ENCODE measurements at regions not wholly inside any gene's neighbourhood (a gene's known extent, or its start where the extent isn't known, plus 50 kb on each side); places are given as distances from the start of the nearest gene placed in this dataset.

DNA sequence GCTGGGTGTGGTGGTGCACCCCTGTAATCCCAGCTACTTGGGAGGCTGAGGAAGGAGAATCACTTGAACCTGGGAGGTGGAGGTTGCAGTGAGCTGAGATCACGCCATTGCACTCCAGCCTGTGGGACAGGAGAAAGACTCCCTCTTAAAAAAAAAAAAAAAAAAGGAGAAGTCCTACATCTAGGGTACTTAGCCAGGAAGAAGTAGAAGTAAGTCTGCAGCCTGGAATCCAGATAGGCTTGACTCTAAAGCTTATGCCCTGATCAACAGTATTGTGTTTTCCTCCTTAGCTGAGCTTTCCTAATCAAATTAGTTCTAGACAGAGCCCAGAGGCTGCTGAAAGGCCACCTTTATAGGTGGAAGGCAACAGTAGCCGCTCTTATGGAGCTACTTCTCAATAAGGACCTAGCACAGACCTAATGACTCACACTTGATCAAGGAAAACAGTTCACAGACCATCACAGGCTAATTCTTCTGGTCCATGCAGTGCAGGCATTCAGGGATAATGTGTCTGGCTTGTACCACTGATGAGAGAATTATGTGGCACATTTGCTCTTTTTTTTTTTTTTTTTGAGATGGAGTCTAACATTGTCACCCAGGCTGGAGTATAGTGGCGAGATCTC is 105.5 kb upstream of the KLF4 start:
- Histone ChIP-seq H3K9me2 (ENCODE audit: insufficient read depth) (no peaks in the 10 kb centered on the region), H3K79me2 (replicated peaks; ENCODE audit: insufficient read depth) (no peaks in the 10 kb centered on the region), H3K4me1 (ENCODE audit: insufficient read depth) (no peaks in the 10 kb centered on the region), H3K4me2 (no peak overlapping the region), H3F3A (replicated peaks; ENCODE audit: low read depth) (no peaks in the 10 kb centered on the region), H3K4me3 (no peak overlapping the region), H2AFZ (no peak overlapping the region), H3K36me3 (ENCODE audit: insufficient read depth) (no peaks in the 10 kb centered on the region), H3K27ac (ENCODE audit: low read depth) (no peak overlapping the region), H3K27me3 (ENCODE audit: insufficient read depth) (no peaks in the 10 kb centered on the region), H4K20me1 (replicated peaks; ENCODE audit: insufficient read depth) (no peaks in the 10 kb centered on the region)
- no peak for TF ChIP-seq STAT1 (IDR thresholded peaks at IDR 0.05; ENCODE audit: unreplicated experiment)
- TF ChIP-seq POLR2AphosphoS5 (IDR thresholded peaks at IDR 0.05; ENCODE audit: low read depth), result no peak
- TF ChIP-seq ZNF114 (CRISPR knock-in tag; IDR thresholded peaks at IDR 0.05), result no peak
- TF ChIP-seq ETS1 (IDR thresholded peaks at IDR 0.05), result no peak
- no peak for TF ChIP-seq NANOG (IDR thresholded peaks at IDR 0.05; ENCODE audit: borderline replicate concordance)
- TF ChIP-seq EZH2phosphoT487 (IDR thresholded peaks at IDR 0.05; ENCODE audit: unreplicated experiment), result no peak
- no peak for TF ChIP-seq ZNF331 (CRISPR knock-in tag; IDR thresholded peaks at IDR 0.05; ENCODE audit: low read depth)
- TF ChIP-seq CREB1 (CRISPR knock-in tag; IDR thresholded peaks at IDR 0.05; ENCODE audit: low read depth), result no peak
- TF ChIP-seq EZH2 (IDR thresholded peaks at IDR 0.05; ENCODE audit: low read depth, unreplicated experiment), result no peak
- TF ChIP-seq, protein P1, sequence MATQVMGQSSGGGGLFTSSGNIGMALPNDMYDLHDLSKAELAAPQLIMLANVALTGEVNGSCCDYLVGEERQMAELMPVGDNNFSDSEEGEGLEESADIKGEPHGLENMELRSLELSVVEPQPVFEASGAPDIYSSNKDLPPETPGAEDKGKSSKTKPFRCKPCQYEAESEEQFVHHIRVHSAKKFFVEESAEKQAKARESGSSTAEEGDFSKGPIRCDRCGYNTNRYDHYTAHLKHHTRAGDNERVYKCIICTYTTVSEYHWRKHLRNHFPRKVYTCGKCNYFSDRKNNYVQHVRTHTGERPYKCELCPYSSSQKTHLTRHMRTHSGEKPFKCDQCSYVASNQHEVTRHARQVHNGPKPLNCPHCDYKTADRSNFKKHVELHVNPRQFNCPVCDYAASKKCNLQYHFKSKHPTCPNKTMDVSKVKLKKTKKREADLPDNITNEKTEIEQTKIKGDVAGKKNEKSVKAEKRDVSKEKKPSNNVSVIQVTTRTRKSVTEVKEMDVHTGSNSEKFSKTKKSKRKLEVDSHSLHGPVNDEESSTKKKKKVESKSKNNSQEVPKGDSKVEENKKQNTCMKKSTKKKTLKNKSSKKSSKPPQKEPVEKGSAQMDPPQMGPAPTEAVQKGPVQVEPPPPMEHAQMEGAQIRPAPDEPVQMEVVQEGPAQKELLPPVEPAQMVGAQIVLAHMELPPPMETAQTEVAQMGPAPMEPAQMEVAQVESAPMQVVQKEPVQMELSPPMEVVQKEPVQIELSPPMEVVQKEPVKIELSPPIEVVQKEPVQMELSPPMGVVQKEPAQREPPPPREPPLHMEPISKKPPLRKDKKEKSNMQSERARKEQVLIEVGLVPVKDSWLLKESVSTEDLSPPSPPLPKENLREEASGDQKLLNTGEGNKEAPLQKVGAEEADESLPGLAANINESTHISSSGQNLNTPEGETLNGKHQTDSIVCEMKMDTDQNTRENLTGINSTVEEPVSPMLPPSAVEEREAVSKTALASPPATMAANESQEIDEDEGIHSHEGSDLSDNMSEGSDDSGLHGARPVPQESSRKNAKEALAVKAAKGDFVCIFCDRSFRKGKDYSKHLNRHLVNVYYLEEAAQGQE (IDR thresholded peaks at IDR 0.05; ENCODE audit: unreplicated experiment), result no peak
- no peak for TF ChIP-seq ZNF462 (CRISPR knock-in tag; IDR thresholded peaks at IDR 0.05)
- TF ChIP-seq JUNB (IDR thresholded peaks at IDR 0.05; ENCODE audit: unreplicated experiment), result no peak
- TF ChIP-seq CTCF (conservative IDR thresholded peaks at IDR 0.05; ENCODE audit: low read depth in 2 of 2), result no peak
- H3K4me1 Mint-ChIP-seq, result peaks cover 9% of the 10 kb centered on the region
- H3K27ac Mint-ChIP-seq, result no peak overlapping the region
- no peaks in the 10 kb centered on the region for H3K36me3 Mint-ChIP-seq (ENCODE audit: low read depth)
- no peak overlapping the region for H3K4me3 Mint-ChIP-seq
- no peak for ATAC-seq
- peaks cover 3% of the 10 kb centered on the region for H3K27me3 Mint-ChIP-seq (ENCODE audit: insufficient read depth, low read depth, poor library complexity)
- no peaks in the 10 kb centered on the region for H3K9me3 Mint-ChIP-seq
- DNase-seq (ENCODE audit: low spot score), result no peak

All from GM23338 (cell line).